A549 (cell line): ENCODE measurements at regions not wholly inside any gene's neighbourhood (a gene's known extent, or its start where the extent isn't known, plus 50 kb on each side); places are given as distances from the start of the nearest gene placed in this dataset.

Experiments
- ATAC-seq, 2 experiments: fragments of 200-7000 bp in 1 of 2; fragments of >200 bp in 1 of 2; cut with Nextera tagmentation in 1 of 2; cut with Tn5 transposase in 1 of 2; 3 replicates each; pipeline versions ENCODE4 v1.8.0 to v1.9.1; 2018 to 2020; ENCODE audit warnings: mild to moderate bottlenecking in 1 of 2, moderate library complexity in 1 of 2
- CTCF ChIA-PET: fragments of 300-600 bp; sonication (Branson Sonifier 250); formaldehyde crosslinking; extraction: SDS; loops from one replicate; lab custom pipeline; 2021; ENCODE audit warnings: antibody characterized with exemption, inconsistent platforms; lab: Yijun Ruan, JAX
- POLR2A ChIA-PET: fragments of 350-600 bp; formaldehyde crosslinking; extraction: SDS; loops from one replicate; lab custom pipeline; 2021; ENCODE audit warnings: antibody characterized with exemption, inconsistent platforms; lab: Yijun Ruan, JAX
- DNase-seq, 2 experiments: peaks; one replicate each; pipeline versions ENCODE4 v3.0.0 to v3.0.0-alpha.2; 2011 to 2016; ENCODE audit warnings: low read depth in 1 of 2, low spot score in 1 of 2
- FAIRE-seq: peaks from 2 replicates; lab custom pipeline; 2011; peaks lifted over from hg19 to GRCh38; lab: Jason Lieb, UNC
- H3K27ac ChIP-seq, 2 experiments: fragments of >200 bp; sonication (Bioruptor Twin); formaldehyde crosslinking; 3 replicates each; pipeline ENCODE4 v1.5.1; 2016 to 2017
- H3K4me1 ChIP-seq: fragments of >200 bp; sonication (Bioruptor Twin); formaldehyde crosslinking; 3 replicates; pipeline ENCODE4 v1.6.1; 2016
- H3K4me2 ChIP-seq: fragments of >200 bp; sonication (Bioruptor Twin); formaldehyde crosslinking; 3 replicates; pipeline ENCODE4 v1.6.1; 2016
- H3K4me3 ChIP-seq: fragments of >200 bp; sonication (Bioruptor Twin); formaldehyde crosslinking; 3 replicates; pipeline ENCODE4 v1.5.1; 2016
- H3K9me3 ChIP-seq: fragments of >200 bp; sonication (Bioruptor Twin); formaldehyde crosslinking; 3 replicates; pipeline ENCODE4 v1.6.1; 2016
- BHLHE40 ChIP-seq: IDR thresholded peaks from 2 replicates; pipeline ENCODE4 v1.6.1; 2012; ENCODE audit warnings: low read depth, low read length, inconsistent platforms
- CBX8 ChIP-seq: fragments of 200-600 bp; sonication (generic); IDR thresholded peaks from 2 replicates; pipeline ENCODE4 v1.6.1; 2016
- ELK1 ChIP-seq: fragments of 150-350 bp; IDR thresholded peaks from 2 replicates; pipeline ENCODE4 v1.6.1; 2014; ENCODE audit warnings: low read depth, mild to moderate bottlenecking, low read length
- ESRRA ChIP-seq: fragments of 150-350 bp; IDR thresholded peaks from 2 replicates; pipeline ENCODE4 v1.6.1; 2014; ENCODE audit warnings: mild to moderate bottlenecking, low read length, borderline replicate concordance
- FOSB ChIP-seq: fragments of 250-450 bp; sonication (Bioruptor Pico); IDR thresholded peaks from 2 replicates; pipeline ENCODE4 v1.5.0; 2020; ENCODE audit warnings: mild to moderate bottlenecking, moderate library complexity
- FOSL2 ChIP-seq, 2 experiments: fragments of 450-650 bp in 1 of 2; fragments of >200 bp in 1 of 2; sonication (Bioruptor Twin) in 1 of 2; formaldehyde crosslinking; IDR thresholded peaks; 2 replicates each; pipeline versions ENCODE4 v1.5.0 to v1.6.1; 2016 to 2020; ENCODE audit warnings: mild to moderate bottlenecking in 1 of 2, moderate library complexity in 1 of 2
- HES2 ChIP-seq: fragments of >200 bp; sonication (Bioruptor Twin); formaldehyde crosslinking; IDR thresholded peaks from 2 replicates; pipeline ENCODE4 v1.6.1; 2016
- HEYL ChIP-seq: fragments of 250-450 bp; sonication (Bioruptor Pico); IDR thresholded peaks from 2 replicates; pipeline ENCODE4 v1.8.0; 2021; ENCODE audit warnings: mild to moderate bottlenecking, moderate library complexity
- HMGXB4 ChIP-seq: fragments of 250-450 bp; sonication (Bioruptor Pico); IDR thresholded peaks from 2 replicates; pipeline ENCODE4 v1.5.0; 2021; ENCODE audit warnings: mild to moderate bottlenecking, moderate library complexity, borderline replicate concordance
- HOXB5 ChIP-seq: fragments of 250-450 bp; sonication (Bioruptor Pico); IDR thresholded peaks from 2 replicates; pipeline ENCODE4 v1.5.0; 2020; ENCODE audit warnings: mild to moderate bottlenecking, moderate library complexity
- JUN ChIP-seq, 2 experiments: fragments of >200 bp; sonication (Bioruptor Twin); formaldehyde crosslinking; IDR thresholded peaks; 2 replicates in 1 of 2; 3 replicates in 1 of 2; pipeline ENCODE4 v1.6.1; 2016 to 2017
- KDM1A ChIP-seq: fragments of 200-600 bp; sonication (generic); IDR thresholded peaks from 2 replicates; pipeline ENCODE4 v1.6.1; 2016; ENCODE audit warnings: low read depth, mild to moderate bottlenecking
- MYC ChIP-seq: IDR thresholded peaks from 2 replicates; pipeline ENCODE4 v1.6.1; 2012; ENCODE audit warnings: mild to moderate bottlenecking, inconsistent platforms, low read length, improper control_type of control experiment, borderline replicate concordance
- NFE2L2 ChIP-seq: fragments of 150-350 bp; conservative IDR thresholded peaks from 2 replicates; pipeline ENCODE4 v1.6.1; 2014; ENCODE audit warnings: low read length
- NR3C1 ChIP-seq: fragments of >200 bp; sonication (Bioruptor Twin); formaldehyde crosslinking; IDR thresholded peaks from 3 replicates; pipeline ENCODE4 v1.6.1; 2017
- PHF8 ChIP-seq: fragments of 200-600 bp; sonication (generic); IDR thresholded peaks from 2 replicates; pipeline ENCODE4 v1.6.1; 2016; ENCODE audit warnings: low read depth, mild to moderate bottlenecking, antibody characterized with exemption, moderate library complexity, borderline replicate concordance
- RCOR1 ChIP-seq: fragments of 150-350 bp; IDR thresholded peaks from 2 replicates; pipeline ENCODE4 v1.6.1; 2014; ENCODE audit warnings: antibody characterized with exemption, low read length, low read depth
- RNF2 ChIP-seq: fragments of 200-600 bp; sonication (generic); IDR thresholded peaks from 2 replicates; pipeline ENCODE4 v1.6.1; 2016; ENCODE audit warnings: low read depth, mild to moderate bottlenecking, antibody characterized with exemption, moderate library complexity, borderline replicate concordance
- SREBF2 ChIP-seq: fragments of 450-650 bp; IDR thresholded peaks from 2 replicates; pipeline ENCODE4 v1.6.1; 2014; ENCODE audit warnings: mild to moderate bottlenecking, moderate library complexity
- TP53 ChIP-seq: fragments of 250-450 bp; sonication (Bioruptor Pico); IDR thresholded peaks from 2 replicates; pipeline ENCODE4 v1.5.0; 2021; ENCODE audit warnings: mild to moderate bottlenecking, moderate library complexity
- ZNF302 ChIP-seq: fragments of 250-450 bp; sonication (Bioruptor Pico); IDR thresholded peaks from 2 replicates; pipeline ENCODE4 v1.9.0; 2021; ENCODE audit warnings: inconsistent platforms, mild to moderate bottlenecking, moderate library complexity
- WGBS: methylation state at CpG from one replicate; pipeline ENCODE4 v1.1.6; 2017; ENCODE audit errors: missing lambda C conversion rate; 5-methylcytosine and 5-hydroxymethylcytosine counted together
- TF ChIP-seq, protein P1 (sequence below): IDR thresholded peaks from 2 replicates; pipeline ENCODE4 v1.6.1; 2012
- TF ChIP-seq, protein P2 (sequence below): fragments of >200 bp; sonication (Bioruptor Twin); formaldehyde crosslinking; IDR thresholded peaks from 3 replicates; pipeline ENCODE4 v1.5.1; 2016

DNA sequence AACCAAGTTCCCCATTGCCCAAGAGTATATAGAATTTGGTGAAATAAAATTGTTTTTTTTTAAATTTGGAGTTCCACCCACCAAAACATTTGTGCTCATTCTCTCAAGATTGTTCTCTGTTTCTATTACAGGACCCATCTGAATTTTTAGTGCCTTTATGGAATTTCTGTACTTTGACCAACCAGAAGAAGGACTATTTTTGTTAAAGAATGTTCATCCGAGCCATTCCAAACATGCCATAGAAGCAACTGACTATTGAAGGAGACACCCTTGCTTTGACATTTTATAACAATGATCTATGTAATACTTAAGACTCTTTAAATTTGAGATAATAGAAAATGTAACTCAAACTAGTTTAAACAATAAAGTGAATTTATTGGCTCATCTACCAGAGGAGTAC is 655.7 kb upstream of the ADAMTS5 start:
- FAIRE-seq: no peak
- H3K4me1 ChIP-seq: no peaks in the 10 kb centered on the region
- H3K4me2 ChIP-seq: no peak overlapping the region
- no peaks in the 10 kb centered on the region for H3K9me3 ChIP-seq
- 10% methylated on average over 1 of the region's 1 CpG for WGBS
- H3K4me3 ChIP-seq: no peak overlapping the region
- CTCF ChIA-PET: no interaction called here
- no peak for ATAC-seq
- POLR2A ChIA-PET: no interaction called here
- no peak for DNase-seq
- H3K27ac ChIP-seq: no peak overlapping the region
- no peak for TF ChIP-seq HMGXB4 (CRISPR knock-in tag)
- TF ChIP-seq HES2: no peak
- TF ChIP-seq MYC: no peak
- TF ChIP-seq, protein P1, sequence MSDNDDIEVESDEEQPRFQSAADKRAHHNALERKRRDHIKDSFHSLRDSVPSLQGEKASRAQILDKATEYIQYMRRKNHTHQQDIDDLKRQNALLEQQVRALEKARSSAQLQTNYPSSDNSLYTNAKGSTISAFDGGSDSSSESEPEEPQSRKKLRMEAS: no peak
- no peak for TF ChIP-seq FOSL2 (IDR thresholded peaks at IDR 0.05)
- no peak for TF ChIP-seq FOSL2 (CRISPR knock-in tag; IDR thresholded peaks at IDR 0.05)
- no peak for TF ChIP-seq JUN (IDR thresholded peaks at IDR 0.05)
- TF ChIP-seq, protein P2, sequence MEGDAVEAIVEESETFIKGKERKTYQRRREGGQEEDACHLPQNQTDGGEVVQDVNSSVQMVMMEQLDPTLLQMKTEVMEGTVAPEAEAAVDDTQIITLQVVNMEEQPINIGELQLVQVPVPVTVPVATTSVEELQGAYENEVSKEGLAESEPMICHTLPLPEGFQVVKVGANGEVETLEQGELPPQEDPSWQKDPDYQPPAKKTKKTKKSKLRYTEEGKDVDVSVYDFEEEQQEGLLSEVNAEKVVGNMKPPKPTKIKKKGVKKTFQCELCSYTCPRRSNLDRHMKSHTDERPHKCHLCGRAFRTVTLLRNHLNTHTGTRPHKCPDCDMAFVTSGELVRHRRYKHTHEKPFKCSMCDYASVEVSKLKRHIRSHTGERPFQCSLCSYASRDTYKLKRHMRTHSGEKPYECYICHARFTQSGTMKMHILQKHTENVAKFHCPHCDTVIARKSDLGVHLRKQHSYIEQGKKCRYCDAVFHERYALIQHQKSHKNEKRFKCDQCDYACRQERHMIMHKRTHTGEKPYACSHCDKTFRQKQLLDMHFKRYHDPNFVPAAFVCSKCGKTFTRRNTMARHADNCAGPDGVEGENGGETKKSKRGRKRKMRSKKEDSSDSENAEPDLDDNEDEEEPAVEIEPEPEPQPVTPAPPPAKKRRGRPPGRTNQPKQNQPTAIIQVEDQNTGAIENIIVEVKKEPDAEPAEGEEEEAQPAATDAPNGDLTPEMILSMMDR: no peak
- TF ChIP-seq ESRRA: no peak
- TF ChIP-seq PHF8: no peak

DNA sequence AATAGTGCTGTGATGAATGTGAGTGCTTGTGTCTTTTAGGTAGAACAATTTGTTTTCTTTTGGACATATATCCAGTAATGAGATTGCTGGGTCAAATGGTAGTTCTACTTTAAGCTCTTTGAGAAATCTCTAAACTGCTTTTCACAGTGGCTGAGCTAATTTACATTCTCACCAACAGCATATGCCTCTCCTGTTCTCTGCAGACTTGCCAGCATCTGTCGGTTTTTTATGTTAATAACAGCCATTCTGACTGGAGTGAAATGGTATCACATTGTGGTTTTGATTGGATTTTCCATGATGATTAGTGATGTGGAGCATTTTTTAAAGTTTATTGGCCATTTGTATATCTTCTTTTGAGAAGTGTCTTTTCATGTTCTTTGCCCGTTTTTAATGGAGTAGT is 647.3 kb upstream of the ADAMTS5 start:
- CTCF ChIA-PET: no interaction called here

More for the DNA sequence above, 647.3 kb upstream of the ADAMTS5 start:
- WGBS: 3% methylated on average over 2 of the region's 2 CpGs
- Histone ChIP-seq H3K9me3 (no peaks in the 10 kb centered on the region), H3K27ac (no peak overlapping the region), H3K4me1 (no peaks in the 10 kb centered on the region), H3K4me3 (no peak overlapping the region), H3K4me2 (no peak overlapping the region)
- TF ChIP-seq RCOR1 (no peak), NFE2L2 (no peak), SREBF2 (no peak), NR3C1 (no peak), TP53 (CRISPR knock-in tag) (no peak), ZNF302 (CRISPR knock-in tag) (no peak), CBX8 (no peak), FOSB (no peak), HOXB5 (CRISPR knock-in tag) (no peak), KDM1A (no peak), BHLHE40 (no peak), RNF2 (no peak), HMGXB4 (CRISPR knock-in tag) (no peak), ELK1 (no peak), HEYL (CRISPR knock-in tag) (no peak)
- TF ChIP-seq, protein P2: no peak
- ATAC-seq (no peak), DNase-seq (no peak), FAIRE-seq (no peak)
- POLR2A ChIA-PET: no interaction called here
